SK-N-SH (cell line): ENCODE measurements at regions not wholly inside any gene's neighbourhood (a gene's known extent, or its start where the extent isn't known, plus 50 kb on each side); places are given as distances from the start of the nearest gene placed in this dataset.

ENCODE experiments used
- CTCF ChIA-PET: fragments of 300-600, 350-600 bp; formaldehyde crosslinking; extraction: SDS; loops from one replicate; lab custom pipeline; 2021; lab: Yijun Ruan, JAX
- POLR2A ChIA-PET: fragments of 350-600 bp; sonication (Branson Sonifier 250); formaldehyde crosslinking; extraction: SDS; loops from one replicate; lab custom pipeline; 2020; ENCODE audit warnings: antibody characterized with exemption, inconsistent platforms; lab: Yijun Ruan, JAX
- DNase-seq: peaks from one replicate; pipeline ENCODE4 v3.0.0; 2012
- H2AFZ ChIP-seq: fragments of 200-600 bp; sonication (generic); 2 replicates; pipeline ENCODE4 v1.8.1; 2016; ENCODE audit warnings: antibody characterized with exemption, mild to moderate bottlenecking, low read depth
- H3F3A ChIP-seq: fragments of 200-600 bp; sonication (generic); replicated peaks from 2 replicates; pipeline ENCODE3; 2016; ENCODE audit warnings: antibody characterized with exemption, mild to moderate bottlenecking; ENCODE audit not compliant: insufficient read depth
- H3K27ac ChIP-seq, 2 experiments: fragments of 200-500 bp in 1 of 2; fragments of 200-600 bp in 1 of 2; sonication (Bioruptor generic) in 1 of 2; sonication (generic), shearing (Covaris generic) in 1 of 2; 2 replicates each; pipeline versions ENCODE4 v1.5.1 to v1.6.1; 2014 to 2016; ENCODE audit warnings: low read depth in 2 of 2, inconsistent platforms in 1 of 2, low read length in 1 of 2, mild to moderate bottlenecking in 1 of 2, mixed read lengths in 1 of 2
- H3K27me3 ChIP-seq: fragments of 200-600 bp; sonication (generic), shearing (Covaris generic); 2 replicates; pipeline ENCODE4 v1.6.1; 2016; ENCODE audit warnings: mixed run types; ENCODE audit not compliant: insufficient read depth
- H3K36me3 ChIP-seq, 2 experiments: fragments of 200-500 bp in 1 of 2; fragments of 200-600 bp in 1 of 2; sonication (Bioruptor generic) in 1 of 2; sonication (generic) in 1 of 2; replicated peaks in 1 of 2; 2 replicates each; pipeline versions ENCODE3 to v1.5.1; 2014 to 2016; ENCODE audit warnings: low read length in 1 of 2, mild to moderate bottlenecking in 1 of 2; ENCODE audit not compliant: insufficient read depth in 2 of 2, control insufficient read depth in 1 of 2
- H3K4me1 ChIP-seq, 2 experiments: fragments of 200-500 bp in 1 of 2; fragments of 200-600 bp in 1 of 2; sonication (Bioruptor generic) in 1 of 2; sonication (generic), shearing (Covaris generic) in 1 of 2; 2 replicates each; pipeline versions ENCODE4 v1.5.1 to v1.6.1; 2014 to 2016; ENCODE audit warnings: low read depth in 1 of 2, low read length in 1 of 2, mixed run types in 1 of 2; ENCODE audit not compliant: insufficient read depth in 2 of 2, control insufficient read depth in 1 of 2
- H3K4me2 ChIP-seq: fragments of 200-600 bp; sonication (generic), shearing (Covaris generic); 2 replicates; pipeline ENCODE4 v1.6.1; 2017; ENCODE audit warnings: mixed run types
- H3K4me3 ChIP-seq, 2 experiments: fragments of 200-500 bp in 1 of 2; fragments of 200-600 bp in 1 of 2; sonication (Bioruptor generic) in 1 of 2; sonication (generic), shearing (Covaris generic) in 1 of 2; 2 replicates each; pipeline versions ENCODE4 v1.5.1 to v1.8.1; 2014 to 2016; ENCODE audit warnings: low read depth in 2 of 2, inconsistent platforms in 1 of 2, low read length in 1 of 2, mild to moderate bottlenecking in 1 of 2, mixed read lengths in 1 of 2, moderate library complexity in 1 of 2
- H3K79me2 ChIP-seq: fragments of 200-600 bp; sonication (generic); 2 replicates; pipeline ENCODE4 v1.8.1; 2017; ENCODE audit warnings: mild to moderate bottlenecking; ENCODE audit not compliant: insufficient read depth
- H3K9ac ChIP-seq: fragments of 200-600 bp; sonication (generic); 2 replicates; pipeline ENCODE4 v1.6.1; 2017; ENCODE audit warnings: mixed run types
- H3K9me2 ChIP-seq: fragments of 200-600 bp; sonication (generic); 2 replicates; pipeline ENCODE4 v1.6.1; 2017; ENCODE audit warnings: mixed run types
- H3K9me3 ChIP-seq: fragments of 200-600 bp; sonication (generic); 2 replicates; pipeline ENCODE4 v1.6.1; 2017; ENCODE audit warnings: mixed run types, mild to moderate bottlenecking, moderate library complexity
- H4K20me1 ChIP-seq: fragments of 200-600 bp; sonication (generic); 2 replicates; pipeline ENCODE4 v1.6.1; 2017; ENCODE audit warnings: mild to moderate bottlenecking, mixed run types; ENCODE audit not compliant: insufficient read depth
- CTCF ChIP-seq: fragments of 200-600 bp; sonication (generic); IDR thresholded peaks from 2 replicates; pipeline ENCODE4 v1.6.1; 2017; ENCODE audit warnings: antibody characterized with exemption, mild to moderate bottlenecking, moderate library complexity
- FOSL2 ChIP-seq: IDR thresholded peaks from 2 replicates; pipeline ENCODE4 v1.4.0; 2012; ENCODE audit warnings: low read depth, mild to moderate bottlenecking, moderate library complexity, borderline replicate concordance
- FOXJ3 ChIP-seq: sonication (generic); formaldehyde crosslinking; IDR thresholded peaks from 2 replicates; pipeline ENCODE4 v1.5.1; 2020; ENCODE audit warnings: mild to moderate bottlenecking, missing genetic modification reagents
- IRF3 ChIP-seq: fragments of 150-350 bp; IDR thresholded peaks from 2 replicates; pipeline ENCODE4 v1.6.1; 2016; ENCODE audit warnings: mild to moderate bottlenecking, low read depth, low read length
- JUND ChIP-seq: IDR thresholded peaks from 2 replicates; pipeline ENCODE4 v1.4.0; 2012
- MXI1 ChIP-seq: IDR thresholded peaks from 2 replicates; pipeline ENCODE4 v1.6.1; 2012; ENCODE audit warnings: mild to moderate bottlenecking, low read depth, low read length, improper control_type of control experiment
- NFIC ChIP-seq: IDR thresholded peaks from 2 replicates; pipeline ENCODE4 v1.4.0; 2012; ENCODE audit warnings: borderline replicate concordance
- RAD21 ChIP-seq: IDR thresholded peaks from 2 replicates; pipeline ENCODE4 v1.6.1; 2012; ENCODE audit warnings: mild to moderate bottlenecking, low read length
- RCOR1 ChIP-seq: fragments of 150-350 bp; IDR thresholded peaks from 2 replicates; pipeline ENCODE4 v1.6.1; 2017; ENCODE audit warnings: antibody characterized with exemption, low read length
- SMC3 ChIP-seq: IDR thresholded peaks from 2 replicates; pipeline ENCODE4 v1.6.1; 2012; ENCODE audit warnings: low read depth, low read length, improper control_type of control experiment
- TEAD4 ChIP-seq: IDR thresholded peaks from 2 replicates; pipeline ENCODE4 v1.4.0; 2012; ENCODE audit warnings: mild to moderate bottlenecking, borderline replicate concordance; ENCODE audit not compliant: insufficient read depth
- ZBTB33 ChIP-seq: IDR thresholded peaks from 2 replicates; pipeline ENCODE4 v1.4.0; 2012; ENCODE audit warnings: low read depth, borderline replicate concordance
- WGBS: methylation state at CpG from one replicate; pipeline ENCODE4 v1.1.6; 2017; ENCODE audit warnings: low lambda C conversion rate; 5-methylcytosine and 5-hydroxymethylcytosine counted together

- TF ChIP-seq ZBTB33: no peak
Measured at GRCh38 chr4:100098011-100098545, 92.2 kb downstream of the DDIT4L start (continued).

GRCh38 chr4:100095729-100096595, 94.3 kb downstream of the DDIT4L start:
- peak overlapping the region; percentile 46; the same call in 1 of the 2 replicates for H2AFZ ChIP-seq
- no peaks in the 10 kb centered on the region for H3K9me2 ChIP-seq
- H3K36me3 ChIP-seq: no peaks in the 10 kb centered on the region
- H3K27me3 ChIP-seq: no peaks in the 10 kb centered on the region
- no peak overlapping the region for H3K27ac ChIP-seq
- no peak overlapping the region for H3K4me2 ChIP-seq
- no peaks in the 10 kb centered on the region for H3K9me3 ChIP-seq
- no peak overlapping the region for H3K9ac ChIP-seq
- WGBS: 33% methylated on average over 7 of the region's 7 CpGs
- TF ChIP-seq TEAD4 (no peak), RCOR1 (0 out of 2 replicates have a peak, but pooled peaks have one; percentile 30), FOXJ3 (peak; percentile 24; the same call in 1 of the 2 replicates), IRF3 (no peak), NFIC (no peak), MXI1 (peak; percentile 39; the same call in 1 of the 2 replicates), SMC3 (peak; percentile 76), CTCF (peak; percentile 73), JUND (0 out of 2 replicates have a peak, but pooled peaks have one; percentile 16), RAD21 (peak; percentile 69), FOSL2 (peak; percentile 37; the same call in 1 of the 2 replicates)
- TF ChIP-seq, all 33 proteins: peak for 8
- Histone ChIP-seq H3K79me2 (no peaks in the 10 kb centered on the region), H3K4me1 (peaks cover 3 to 8% of the 10 kb centered on the region in 2 experiments), H4K20me1 (no peaks in the 10 kb centered on the region), H3F3A (no peaks in the 10 kb centered on the region), H3K4me3 (no peak overlapping the region)
- ChIA-PET CTCF (interaction anchor here (0.6 to 7.3 kb wide), 28 partner anchors 8 to 374 kb away, joined by 3 to 109 read pairs (median 4); no protein-coding TSS in a partner anchor), POLR2A (no interaction called here)
- DNase-seq: peak; percentile 50
